ENCODE measurements at regions not wholly inside any gene's neighbourhood (a gene's known extent, or its start where the extent isn't known, plus 50 kb on each side); places are given as distances from the start of the nearest gene placed in this dataset.
"Not testable (repeated sequence)": the region's sequence is repeated elsewhere in the genome, so short reads cannot be mapped to it uniquely, and the experiment has no call there.

GRCh38 chr5:79886925-79887655 lies 104.0 kb downstream of the MTX3 start:
- peaks cover 7% of the 10 kb centered on the region for H3K9me3 ChIP-seq (ENCODE audit: insufficient read depth, low read length, severe bottlenecking)
- no peaks in the 10 kb centered on the region for H4K20me1 ChIP-seq (ENCODE audit: insufficient read depth, low read length)
- H3K27me3 ChIP-seq (ENCODE audit: insufficient read depth, low read length, poor library complexity) = no peaks in the 10 kb centered on the region
- H3K4me3 ChIP-seq (ENCODE audit: low read depth in 1 of 2, low read length in 2 of 2) = no peak overlapping the region
- H3K36me3 ChIP-seq (ENCODE audit: insufficient read depth, low read length) = no peaks in the 10 kb centered on the region
- H3K9ac ChIP-seq (ENCODE audit: low read depth, low read length) = no peak overlapping the region
- H3K79me2 ChIP-seq (ENCODE audit: insufficient read depth, low read length) = no peaks in the 10 kb centered on the region
- H3K27ac ChIP-seq (ENCODE audit: low read length) = no peak overlapping the region
- no peaks in the 10 kb centered on the region for H3K4me1 ChIP-seq (ENCODE audit: insufficient read depth, low read length)
- TF ChIP-seq EZH2 (IDR thresholded peaks at IDR 0.05; ENCODE audit: borderline replicate concordance, low read depth, low read length, severe bottlenecking) (no peak), CTCF (IDR thresholded peaks at IDR 0.05; ENCODE audit: borderline replicate concordance, extremely low read depth, low read length, poor library complexity, severe bottlenecking) (no peak)
- no peak for ATAC-seq (ENCODE audit: insufficient read depth, low read depth)
- no peak overlapping the region for H2AFZ ChIP-seq (ENCODE audit: low read depth, low read length)
- no peak for DNase-seq
- H3K4me2 ChIP-seq (ENCODE audit: insufficient read depth, low read length) = no peak overlapping the region

- no peak for DNase-seq
- Histone ChIP-seq H3K4me3 (ENCODE audit: low read depth in 1 of 2, low read length in 2 of 2) (no peak overlapping the region), H3K27me3 (ENCODE audit: insufficient read depth, low read length, poor library complexity) (no peaks in the 10 kb centered on the region), H3K9ac (ENCODE audit: low read depth, low read length) (no peak overlapping the region), H3K27ac (ENCODE audit: low read length) (no peak overlapping the region), H3K4me2 (ENCODE audit: insufficient read depth, low read length) (no peak overlapping the region), H3K36me3 (ENCODE audit: insufficient read depth, low read length) (no peaks in the 10 kb centered on the region), H3K9me3 (ENCODE audit: insufficient read depth, low read length, severe bottlenecking) (peaks cover 7% of the 10 kb centered on the region), H3K4me1 (ENCODE audit: insufficient read depth, low read length) (no peaks in the 10 kb centered on the region), H3K79me2 (ENCODE audit: insufficient read depth, low read length) (no peaks in the 10 kb centered on the region), H4K20me1 (ENCODE audit: insufficient read depth, low read length) (no peaks in the 10 kb centered on the region), H2AFZ (ENCODE audit: low read depth, low read length) (no peak overlapping the region)
- no peak for ATAC-seq (ENCODE audit: insufficient read depth, low read depth)
- TF ChIP-seq CTCF (IDR thresholded peaks at IDR 0.05; ENCODE audit: borderline replicate concordance, extremely low read depth, low read length, poor library complexity, severe bottlenecking) (no peak), EZH2 (IDR thresholded peaks at IDR 0.05; ENCODE audit: borderline replicate concordance, low read depth, low read length, severe bottlenecking) (no peak)
These were observed 104.6 kb downstream of the MTX3 start for GRCh38 chr5:79886456-79886855.

- H3K4me3 ChIP-seq (ENCODE audit: low read depth in 1 of 2, low read length in 2 of 2); H3K36me3 ChIP-seq (ENCODE audit: insufficient read depth, low read length); H3K27me3 ChIP-seq (ENCODE audit: insufficient read depth, low read length, poor library complexity); H3K27ac ChIP-seq (ENCODE audit: low read length); H4K20me1 ChIP-seq (ENCODE audit: insufficient read depth, low read length); H3K79me2 ChIP-seq (ENCODE audit: insufficient read depth, low read length); ATAC-seq (ENCODE audit: insufficient read depth, low read depth); H3K9me3 ChIP-seq (ENCODE audit: insufficient read depth, low read length, severe bottlenecking); H3K4me2 ChIP-seq (ENCODE audit: insufficient read depth, low read length); H3K4me1 ChIP-seq (ENCODE audit: insufficient read depth, low read length); DNase-seq; H3K9ac ChIP-seq (ENCODE audit: low read depth, low read length); H2AFZ ChIP-seq (ENCODE audit: low read depth, low read length): not testable (repeated sequence)
These were observed 111.2 kb downstream of the MTX3 start for GRCh38 chr5:79879880-79880279.

- H3K9ac ChIP-seq (ENCODE audit: low read depth, low read length) = no peak overlapping the region
- H3K4me1 ChIP-seq (ENCODE audit: insufficient read depth, low read length) = no peaks in the 10 kb centered on the region
- ATAC-seq (ENCODE audit: insufficient read depth, low read depth) (no peak), DNase-seq (peak; percentile 26)
- H3K9me3 ChIP-seq (ENCODE audit: insufficient read depth, low read length, severe bottlenecking) = no peaks in the 10 kb centered on the region
- H3K4me2 ChIP-seq (ENCODE audit: insufficient read depth, low read length) = no peak overlapping the region
- H3K27ac ChIP-seq (ENCODE audit: low read length) = no peak overlapping the region
- H3K36me3 ChIP-seq (ENCODE audit: insufficient read depth, low read length) = no peaks in the 10 kb centered on the region
- H3K4me3 ChIP-seq (ENCODE audit: low read depth in 1 of 2, low read length in 2 of 2) = no peak overlapping the region
- H3K27me3 ChIP-seq (ENCODE audit: insufficient read depth, low read length, poor library complexity) = no peaks in the 10 kb centered on the region
- no peaks in the 10 kb centered on the region for H3K79me2 ChIP-seq (ENCODE audit: insufficient read depth, low read length)
- TF ChIP-seq CTCF (IDR thresholded peaks at IDR 0.05; ENCODE audit: borderline replicate concordance, extremely low read depth, low read length, poor library complexity, severe bottlenecking) = peak; percentile 53
- no peak for TF ChIP-seq EZH2 (IDR thresholded peaks at IDR 0.05; ENCODE audit: borderline replicate concordance, low read depth, low read length, severe bottlenecking)
- H2AFZ ChIP-seq (ENCODE audit: low read depth, low read length) = no peak overlapping the region
- no peaks in the 10 kb centered on the region for H4K20me1 ChIP-seq (ENCODE audit: insufficient read depth, low read length)
These were observed 112.2 kb downstream of the MTX3 start for GRCh38 chr5:79878721-79879336.

All from DND-41 (cell line).